OCI-LY7 (cell line): ENCODE measurements at regions not wholly inside any gene's neighbourhood (a gene's known extent, or its start where the extent isn't known, plus 50 kb on each side); places are given as distances from the start of the nearest gene placed in this dataset.

ENCODE experiments used
- CTCF ChIP-seq: fragments of 200-600 bp; sonication (generic); conservative IDR thresholded peaks from 2 replicates; pipeline ENCODE4 v1.5.1; 2014; ENCODE audit warnings: mild to moderate bottlenecking, antibody characterized with exemption, low read length, moderate library complexity, mixed read lengths
- EZH2phosphoT487 ChIP-seq: fragments of 200-600 bp; sonication (generic); IDR thresholded peaks from 2 replicates; pipeline ENCODE4 v1.6.1; 2018; ENCODE audit warnings: low read depth, borderline replicate concordance, mild to moderate bottlenecking, mixed run types, antibody characterized with exemption, low read length, moderate library complexity, mixed read lengths

GRCh38 chr22:34897126-34897525, 168.8 kb upstream of the ISX start:
- TF ChIP-seq CTCF, result no peak
- TF ChIP-seq EZH2phosphoT487, result no peak
